WTC11 (cell line): ENCODE measurements at regions not wholly inside any gene's neighbourhood (a gene's known extent, or its start where the extent isn't known, plus 50 kb on each side); places are given as distances from the start of the nearest gene placed in this dataset.

Experiments used
- ATAC-seq: fragments of 200-7000 bp; cut with Tn5 transposase; 2 replicates; pipeline ENCODE4 v1.10.0; 2021; ENCODE audit warnings: mild to moderate bottlenecking, moderate library complexity
- CTCF ChIA-PET: fragments of 300-600 bp; sonication (Branson Sonifier 250); formaldehyde crosslinking; loops from one replicate; lab custom pipeline; 2021; ENCODE audit warnings: antibody characterized with exemption; lab: Charles Lee
- POLR2A ChIA-PET: fragments of 350-600 bp; sonication (Branson Sonifier 250); formaldehyde crosslinking; loops from one replicate; lab custom pipeline; 2021; ENCODE audit warnings: antibody characterized with exemption; lab: Charles Lee
- DNase-seq: peaks from one replicate; pipeline ENCODE4 v3.0.0; 2021; ENCODE audit warnings: low spot score
- H3K27ac Mint-ChIP-seq: 2 replicates; pipeline ENCODE4 v1.8.0; 2021; ENCODE audit warnings: mixed read lengths
- H3K27me3 Mint-ChIP-seq: 2 replicates; pipeline ENCODE4 v1.8.0; 2021; ENCODE audit warnings: low read depth, mild to moderate bottlenecking, moderate library complexity, mixed read lengths
- H3K36me3 Mint-ChIP-seq: 2 replicates; pipeline ENCODE4 v1.8.0; 2021; ENCODE audit warnings: mixed read lengths
- H3K4me1 Mint-ChIP-seq: 2 replicates; pipeline ENCODE4 v1.8.0; 2022; ENCODE audit warnings: mixed read lengths
- H3K4me3 Mint-ChIP-seq: 2 replicates; pipeline ENCODE4 v1.8.0; 2021; ENCODE audit warnings: mild to moderate bottlenecking, moderate library complexity, mixed read lengths
- H3K9me3 Mint-ChIP-seq: 2 replicates; pipeline ENCODE4 v1.8.0; 2021; ENCODE audit warnings: mixed read lengths
- ATF6 ChIP-seq: sonication (generic); formaldehyde crosslinking; IDR thresholded peaks from 2 replicates; pipeline ENCODE4 v1.8.1; 2023; ENCODE audit warnings: mild to moderate bottlenecking, missing genetic modification reagents
- ETV6 ChIP-seq: sonication (generic); formaldehyde crosslinking; IDR thresholded peaks from 2 replicates; pipeline ENCODE4 v1.8.1; 2022; ENCODE audit warnings: mild to moderate bottlenecking, missing genetic modification reagents
- FOXP1 ChIP-seq: sonication (generic); formaldehyde crosslinking; IDR thresholded peaks from 2 replicates; pipeline ENCODE4 v1.8.0; 2022; ENCODE audit warnings: missing genetic modification reagents, mild to moderate bottlenecking, moderate library complexity, borderline replicate concordance
- GRHL2 ChIP-seq: fragments of 250-450 bp; sonication (Bioruptor Pico); IDR thresholded peaks from 2 replicates; pipeline ENCODE4 v1.8.0; 2022; ENCODE audit warnings: mild to moderate bottlenecking, moderate library complexity; ENCODE audit not compliant: insufficient replicate concordance, severe bottlenecking
- JAZF1 ChIP-seq: fragments of 250-450 bp; sonication (Bioruptor Pico); IDR thresholded peaks from 2 replicates; pipeline ENCODE4 v1.9.0; 2021; ENCODE audit warnings: moderate library complexity, mild to moderate bottlenecking, inconsistent platforms
- KAT7 ChIP-seq: sonication (generic); formaldehyde crosslinking; IDR thresholded peaks from 2 replicates; pipeline ENCODE4 v1.8.1; 2023; ENCODE audit warnings: missing genetic modification reagents, mild to moderate bottlenecking, borderline replicate concordance
- NFYB ChIP-seq: sonication (generic); formaldehyde crosslinking; conservative IDR thresholded peaks from 2 replicates; pipeline ENCODE4 v1.8.0; 2022; ENCODE audit warnings: low read depth, missing genetic modification reagents
- SOX15 ChIP-seq: fragments of 250-450 bp; sonication (Bioruptor Pico); IDR thresholded peaks from 2 replicates; pipeline ENCODE4 v1.9.0; 2021; ENCODE audit warnings: mild to moderate bottlenecking
- TEAD1 ChIP-seq: sonication (generic); formaldehyde crosslinking; IDR thresholded peaks from 2 replicates; pipeline ENCODE4 v1.8.0; 2022; ENCODE audit warnings: mild to moderate bottlenecking, missing genetic modification reagents
- ZMAT4 ChIP-seq: fragments of 250-450 bp; sonication (Bioruptor Pico); IDR thresholded peaks from 2 replicates; pipeline ENCODE4 v1.9.0; 2021; ENCODE audit warnings: mild to moderate bottlenecking
- ZNF263 ChIP-seq: sonication (generic); formaldehyde crosslinking; IDR thresholded peaks from 2 replicates; pipeline ENCODE4 v1.8.1; 2022; ENCODE audit warnings: low read depth, mild to moderate bottlenecking, moderate library complexity, missing genetic modification reagents
- ZNF317 ChIP-seq: sonication (generic); formaldehyde crosslinking; IDR thresholded peaks from 2 replicates; pipeline ENCODE4 v1.8.1; 2023; ENCODE audit warnings: low read depth, mild to moderate bottlenecking, moderate library complexity, missing genetic modification reagents, borderline replicate concordance
- ZNF512 ChIP-seq: sonication (generic); formaldehyde crosslinking; IDR thresholded peaks from 2 replicates; pipeline ENCODE4 v1.8.1; 2022; ENCODE audit warnings: missing genetic modification reagents, borderline replicate concordance
- ZNF671 ChIP-seq: fragments of 250-450 bp; sonication (Bioruptor Pico); IDR thresholded peaks from 2 replicates; pipeline ENCODE4 v1.8.0; 2021; ENCODE audit warnings: mild to moderate bottlenecking
- TF ChIP-seq, protein P1 (sequence below): sonication (generic); formaldehyde crosslinking; IDR thresholded peaks from 2 replicates; pipeline ENCODE4 v1.8.1; 2022; ENCODE audit warnings: mild to moderate bottlenecking, missing genetic modification reagents, moderate library complexity, borderline replicate concordance
- TF ChIP-seq, protein P2 (sequence below): sonication (generic); formaldehyde crosslinking; IDR thresholded peaks from 2 replicates; pipeline ENCODE4 v1.8.1; 2023; ENCODE audit warnings: mild to moderate bottlenecking, missing genetic modification reagents
- TF ChIP-seq, protein P3 (sequence below): fragments of 250-450 bp; sonication (Bioruptor Pico); IDR thresholded peaks from 2 replicates; pipeline ENCODE4 v1.9.0; 2021; ENCODE audit warnings: mild to moderate bottlenecking
- TF ChIP-seq, protein P4 (sequence below): sonication (generic); formaldehyde crosslinking; IDR thresholded peaks from 2 replicates; pipeline ENCODE4 v1.8.0; 2022; ENCODE audit warnings: mild to moderate bottlenecking, missing genetic modification reagents
- TF ChIP-seq, protein P5 (sequence below): sonication (generic); formaldehyde crosslinking; IDR thresholded peaks from 2 replicates; pipeline ENCODE4 v1.8.1; 2022; ENCODE audit warnings: low read depth, missing genetic modification reagents, borderline replicate concordance

DNA sequence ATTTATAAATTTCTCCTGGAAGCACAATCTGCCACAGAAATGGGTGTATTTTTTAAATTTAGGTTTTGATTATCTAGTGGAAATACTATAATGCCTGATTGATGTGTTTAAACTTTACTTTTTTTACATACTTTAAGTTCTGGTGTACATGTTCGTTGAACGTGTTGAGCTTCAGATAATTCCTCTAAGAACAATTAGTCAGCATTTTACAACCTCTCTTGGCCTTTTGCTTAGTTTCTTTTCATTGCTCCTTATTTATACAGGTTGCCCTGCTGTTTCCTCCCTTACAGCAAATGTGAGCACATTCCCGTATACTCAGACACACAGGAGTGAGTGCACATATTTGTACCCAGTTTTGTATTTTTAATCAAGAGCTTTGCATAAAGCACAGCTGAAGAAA lies 1038.9 kb downstream of the BRINP3 start:
- TF ChIP-seq SOX15 (CRISPR knock-in tag) (no peak), ZNF263 (CRISPR knock-in tag) (no peak), ATF6 (CRISPR knock-in tag) (no peak), ETV6 (CRISPR knock-in tag) (no peak), GRHL2 (CRISPR knock-in tag) (no peak), ZNF671 (no peak), NFYB (CRISPR knock-in tag) (no peak), KAT7 (CRISPR knock-in tag) (no peak), ZNF512 (CRISPR knock-in tag) (no peak), ZNF317 (CRISPR knock-in tag) (no peak), JAZF1 (CRISPR knock-in tag) (no peak), TEAD1 (no peak), FOXP1 (no peak), ZMAT4 (CRISPR knock-in tag) (no peak)
- TF ChIP-seq, protein P1, sequence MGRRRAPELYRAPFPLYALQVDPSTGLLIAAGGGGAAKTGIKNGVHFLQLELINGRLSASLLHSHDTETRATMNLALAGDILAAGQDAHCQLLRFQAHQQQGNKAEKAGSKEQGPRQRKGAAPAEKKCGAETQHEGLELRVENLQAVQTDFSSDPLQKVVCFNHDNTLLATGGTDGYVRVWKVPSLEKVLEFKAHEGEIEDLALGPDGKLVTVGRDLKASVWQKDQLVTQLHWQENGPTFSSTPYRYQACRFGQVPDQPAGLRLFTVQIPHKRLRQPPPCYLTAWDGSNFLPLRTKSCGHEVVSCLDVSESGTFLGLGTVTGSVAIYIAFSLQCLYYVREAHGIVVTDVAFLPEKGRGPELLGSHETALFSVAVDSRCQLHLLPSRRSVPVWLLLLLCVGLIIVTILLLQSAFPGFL (CRISPR knock-in tag): no peak
- TF ChIP-seq, protein P2, sequence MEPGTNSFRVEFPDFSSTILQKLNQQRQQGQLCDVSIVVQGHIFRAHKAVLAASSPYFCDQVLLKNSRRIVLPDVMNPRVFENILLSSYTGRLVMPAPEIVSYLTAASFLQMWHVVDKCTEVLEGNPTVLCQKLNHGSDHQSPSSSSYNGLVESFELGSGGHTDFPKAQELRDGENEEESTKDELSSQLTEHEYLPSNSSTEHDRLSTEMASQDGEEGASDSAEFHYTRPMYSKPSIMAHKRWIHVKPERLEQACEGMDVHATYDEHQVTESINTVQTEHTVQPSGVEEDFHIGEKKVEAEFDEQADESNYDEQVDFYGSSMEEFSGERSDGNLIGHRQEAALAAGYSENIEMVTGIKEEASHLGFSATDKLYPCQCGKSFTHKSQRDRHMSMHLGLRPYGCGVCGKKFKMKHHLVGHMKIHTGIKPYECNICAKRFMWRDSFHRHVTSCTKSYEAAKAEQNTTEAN (CRISPR knock-in tag): no peak
- TF ChIP-seq, protein P3, sequence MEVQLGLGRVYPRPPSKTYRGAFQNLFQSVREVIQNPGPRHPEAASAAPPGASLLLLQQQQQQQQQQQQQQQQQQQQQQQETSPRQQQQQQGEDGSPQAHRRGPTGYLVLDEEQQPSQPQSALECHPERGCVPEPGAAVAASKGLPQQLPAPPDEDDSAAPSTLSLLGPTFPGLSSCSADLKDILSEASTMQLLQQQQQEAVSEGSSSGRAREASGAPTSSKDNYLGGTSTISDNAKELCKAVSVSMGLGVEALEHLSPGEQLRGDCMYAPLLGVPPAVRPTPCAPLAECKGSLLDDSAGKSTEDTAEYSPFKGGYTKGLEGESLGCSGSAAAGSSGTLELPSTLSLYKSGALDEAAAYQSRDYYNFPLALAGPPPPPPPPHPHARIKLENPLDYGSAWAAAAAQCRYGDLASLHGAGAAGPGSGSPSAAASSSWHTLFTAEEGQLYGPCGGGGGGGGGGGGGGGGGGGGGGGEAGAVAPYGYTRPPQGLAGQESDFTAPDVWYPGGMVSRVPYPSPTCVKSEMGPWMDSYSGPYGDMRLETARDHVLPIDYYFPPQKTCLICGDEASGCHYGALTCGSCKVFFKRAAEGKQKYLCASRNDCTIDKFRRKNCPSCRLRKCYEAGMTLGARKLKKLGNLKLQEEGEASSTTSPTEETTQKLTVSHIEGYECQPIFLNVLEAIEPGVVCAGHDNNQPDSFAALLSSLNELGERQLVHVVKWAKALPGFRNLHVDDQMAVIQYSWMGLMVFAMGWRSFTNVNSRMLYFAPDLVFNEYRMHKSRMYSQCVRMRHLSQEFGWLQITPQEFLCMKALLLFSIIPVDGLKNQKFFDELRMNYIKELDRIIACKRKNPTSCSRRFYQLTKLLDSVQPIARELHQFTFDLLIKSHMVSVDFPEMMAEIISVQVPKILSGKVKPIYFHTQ (CRISPR knock-in tag): no peak
- TF ChIP-seq, protein P4, sequence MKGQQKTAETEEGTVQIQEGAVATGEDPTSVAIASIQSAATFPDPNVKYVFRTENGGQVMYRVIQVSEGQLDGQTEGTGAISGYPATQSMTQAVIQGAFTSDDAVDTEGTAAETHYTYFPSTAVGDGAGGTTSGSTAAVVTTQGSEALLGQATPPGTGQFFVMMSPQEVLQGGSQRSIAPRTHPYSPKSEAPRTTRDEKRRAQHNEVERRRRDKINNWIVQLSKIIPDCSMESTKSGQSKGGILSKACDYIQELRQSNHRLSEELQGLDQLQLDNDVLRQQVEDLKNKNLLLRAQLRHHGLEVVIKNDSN: no peak
- TF ChIP-seq, protein P5, sequence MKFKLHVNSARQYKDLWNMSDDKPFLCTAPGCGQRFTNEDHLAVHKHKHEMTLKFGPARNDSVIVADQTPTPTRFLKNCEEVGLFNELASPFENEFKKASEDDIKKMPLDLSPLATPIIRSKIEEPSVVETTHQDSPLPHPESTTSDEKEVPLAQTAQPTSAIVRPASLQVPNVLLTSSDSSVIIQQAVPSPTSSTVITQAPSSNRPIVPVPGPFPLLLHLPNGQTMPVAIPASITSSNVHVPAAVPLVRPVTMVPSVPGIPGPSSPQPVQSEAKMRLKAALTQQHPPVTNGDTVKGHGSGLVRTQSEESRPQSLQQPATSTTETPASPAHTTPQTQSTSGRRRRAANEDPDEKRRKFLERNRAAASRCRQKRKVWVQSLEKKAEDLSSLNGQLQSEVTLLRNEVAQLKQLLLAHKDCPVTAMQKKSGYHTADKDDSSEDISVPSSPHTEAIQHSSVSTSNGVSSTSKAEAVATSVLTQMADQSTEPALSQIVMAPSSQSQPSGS (CRISPR knock-in tag): no peak
- H3K36me3 Mint-ChIP-seq: no peaks in the 10 kb centered on the region
- H3K4me1 Mint-ChIP-seq: no peaks in the 10 kb centered on the region
- DNase-seq (no peak), ATAC-seq (no peak)
- H3K4me3 Mint-ChIP-seq: no peak overlapping the region
- H3K9me3 Mint-ChIP-seq: no peaks in the 10 kb centered on the region
- H3K27me3 Mint-ChIP-seq: no peaks in the 10 kb centered on the region
- CTCF ChIA-PET: no interaction called here
- POLR2A ChIA-PET: no interaction called here
- H3K27ac Mint-ChIP-seq: no peak overlapping the region
